ENCODE measurements at regions not wholly inside any gene's neighbourhood (a gene's known extent, or its start where the extent isn't known, plus 50 kb on each side); places are given as distances from the start of the nearest gene placed in this dataset.
A peak's percentile ranks its signal among the peaks of the same experiment; 100 is the strongest.

DNA sequence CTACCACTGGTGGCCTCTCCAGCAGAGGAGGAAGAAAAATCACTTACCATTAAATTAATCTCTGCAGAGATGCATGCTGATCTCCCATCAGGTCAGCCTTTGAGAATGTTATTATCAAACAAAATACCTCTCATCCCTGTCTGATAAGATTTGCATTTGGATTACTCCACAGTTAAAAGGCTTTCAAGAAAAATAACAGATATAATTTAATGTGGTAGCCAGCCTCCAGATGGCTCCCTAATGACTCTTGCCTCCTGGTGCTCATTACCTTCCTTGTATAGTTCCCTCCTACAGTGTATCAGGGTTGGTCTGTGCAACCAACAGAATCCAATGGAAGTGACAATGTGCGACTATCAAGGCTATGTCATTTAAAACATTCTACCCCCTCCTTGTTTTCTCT lies 63.6 kb upstream of the TNPO1 start:
- TF ChIP-seq, protein P1, sequence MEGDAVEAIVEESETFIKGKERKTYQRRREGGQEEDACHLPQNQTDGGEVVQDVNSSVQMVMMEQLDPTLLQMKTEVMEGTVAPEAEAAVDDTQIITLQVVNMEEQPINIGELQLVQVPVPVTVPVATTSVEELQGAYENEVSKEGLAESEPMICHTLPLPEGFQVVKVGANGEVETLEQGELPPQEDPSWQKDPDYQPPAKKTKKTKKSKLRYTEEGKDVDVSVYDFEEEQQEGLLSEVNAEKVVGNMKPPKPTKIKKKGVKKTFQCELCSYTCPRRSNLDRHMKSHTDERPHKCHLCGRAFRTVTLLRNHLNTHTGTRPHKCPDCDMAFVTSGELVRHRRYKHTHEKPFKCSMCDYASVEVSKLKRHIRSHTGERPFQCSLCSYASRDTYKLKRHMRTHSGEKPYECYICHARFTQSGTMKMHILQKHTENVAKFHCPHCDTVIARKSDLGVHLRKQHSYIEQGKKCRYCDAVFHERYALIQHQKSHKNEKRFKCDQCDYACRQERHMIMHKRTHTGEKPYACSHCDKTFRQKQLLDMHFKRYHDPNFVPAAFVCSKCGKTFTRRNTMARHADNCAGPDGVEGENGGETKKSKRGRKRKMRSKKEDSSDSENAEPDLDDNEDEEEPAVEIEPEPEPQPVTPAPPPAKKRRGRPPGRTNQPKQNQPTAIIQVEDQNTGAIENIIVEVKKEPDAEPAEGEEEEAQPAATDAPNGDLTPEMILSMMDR (conservative IDR thresholded peaks at IDR 0.05; ENCODE audit: low read depth in 2 of 2) = peak in 1 of 2 experiments; percentile 25; a peak in 2 of 4 replicates
- no peak for TF ChIP-seq EZH2 (IDR thresholded peaks at IDR 0.05; ENCODE audit: low read depth, unreplicated experiment)
- TF ChIP-seq CREB1 (CRISPR knock-in tag; IDR thresholded peaks at IDR 0.05; ENCODE audit: low read depth) = no peak
- TF ChIP-seq POLR2AphosphoS5 (IDR thresholded peaks at IDR 0.05; ENCODE audit: low read depth) = no peak
- no peak for TF ChIP-seq NANOG (IDR thresholded peaks at IDR 0.05; ENCODE audit: borderline replicate concordance)
- TF ChIP-seq, protein P2, sequence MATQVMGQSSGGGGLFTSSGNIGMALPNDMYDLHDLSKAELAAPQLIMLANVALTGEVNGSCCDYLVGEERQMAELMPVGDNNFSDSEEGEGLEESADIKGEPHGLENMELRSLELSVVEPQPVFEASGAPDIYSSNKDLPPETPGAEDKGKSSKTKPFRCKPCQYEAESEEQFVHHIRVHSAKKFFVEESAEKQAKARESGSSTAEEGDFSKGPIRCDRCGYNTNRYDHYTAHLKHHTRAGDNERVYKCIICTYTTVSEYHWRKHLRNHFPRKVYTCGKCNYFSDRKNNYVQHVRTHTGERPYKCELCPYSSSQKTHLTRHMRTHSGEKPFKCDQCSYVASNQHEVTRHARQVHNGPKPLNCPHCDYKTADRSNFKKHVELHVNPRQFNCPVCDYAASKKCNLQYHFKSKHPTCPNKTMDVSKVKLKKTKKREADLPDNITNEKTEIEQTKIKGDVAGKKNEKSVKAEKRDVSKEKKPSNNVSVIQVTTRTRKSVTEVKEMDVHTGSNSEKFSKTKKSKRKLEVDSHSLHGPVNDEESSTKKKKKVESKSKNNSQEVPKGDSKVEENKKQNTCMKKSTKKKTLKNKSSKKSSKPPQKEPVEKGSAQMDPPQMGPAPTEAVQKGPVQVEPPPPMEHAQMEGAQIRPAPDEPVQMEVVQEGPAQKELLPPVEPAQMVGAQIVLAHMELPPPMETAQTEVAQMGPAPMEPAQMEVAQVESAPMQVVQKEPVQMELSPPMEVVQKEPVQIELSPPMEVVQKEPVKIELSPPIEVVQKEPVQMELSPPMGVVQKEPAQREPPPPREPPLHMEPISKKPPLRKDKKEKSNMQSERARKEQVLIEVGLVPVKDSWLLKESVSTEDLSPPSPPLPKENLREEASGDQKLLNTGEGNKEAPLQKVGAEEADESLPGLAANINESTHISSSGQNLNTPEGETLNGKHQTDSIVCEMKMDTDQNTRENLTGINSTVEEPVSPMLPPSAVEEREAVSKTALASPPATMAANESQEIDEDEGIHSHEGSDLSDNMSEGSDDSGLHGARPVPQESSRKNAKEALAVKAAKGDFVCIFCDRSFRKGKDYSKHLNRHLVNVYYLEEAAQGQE (IDR thresholded peaks at IDR 0.05; ENCODE audit: unreplicated experiment) = no peak
- no peak for TF ChIP-seq STAT1 (IDR thresholded peaks at IDR 0.05; ENCODE audit: unreplicated experiment)
- TF ChIP-seq EZH2phosphoT487 (IDR thresholded peaks at IDR 0.05; ENCODE audit: unreplicated experiment) = no peak
- TF ChIP-seq ZNF331 (CRISPR knock-in tag; IDR thresholded peaks at IDR 0.05; ENCODE audit: low read depth) = no peak
- no peak for TF ChIP-seq JUNB (IDR thresholded peaks at IDR 0.05; ENCODE audit: unreplicated experiment)
- TF ChIP-seq, protein P3, sequence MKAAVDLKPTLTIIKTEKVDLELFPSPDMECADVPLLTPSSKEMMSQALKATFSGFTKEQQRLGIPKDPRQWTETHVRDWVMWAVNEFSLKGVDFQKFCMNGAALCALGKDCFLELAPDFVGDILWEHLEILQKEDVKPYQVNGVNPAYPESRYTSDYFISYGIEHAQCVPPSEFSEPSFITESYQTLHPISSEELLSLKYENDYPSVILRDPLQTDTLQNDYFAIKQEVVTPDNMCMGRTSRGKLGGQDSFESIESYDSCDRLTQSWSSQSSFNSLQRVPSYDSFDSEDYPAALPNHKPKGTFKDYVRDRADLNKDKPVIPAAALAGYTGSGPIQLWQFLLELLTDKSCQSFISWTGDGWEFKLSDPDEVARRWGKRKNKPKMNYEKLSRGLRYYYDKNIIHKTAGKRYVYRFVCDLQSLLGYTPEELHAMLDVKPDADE (IDR thresholded peaks at IDR 0.05) = no peak
